ENCODE measurements at regions not wholly inside any gene's neighbourhood (a gene's known extent, or its start where the extent isn't known, plus 50 kb on each side); places are given as distances from the start of the nearest gene placed in this dataset.
"Not testable (repeated sequence)": the region's sequence is repeated elsewhere in the genome, so short reads cannot be mapped to it uniquely, and the experiment has no call there.

- Histone ChIP-seq H3K27me3 (replicated peaks; ENCODE audit: control insufficient read depth, insufficient read depth, low read length, poor library complexity, severe bottlenecking) (no peaks in the 10 kb centered on the region), H3K36me3 (ENCODE audit: control insufficient read depth, insufficient read depth, low read length) (no peaks in the 10 kb centered on the region), H3K9me3 (ENCODE audit: control insufficient read depth, low read length) (no peaks in the 10 kb centered on the region), H3K4me3 (ENCODE audit: insufficient read depth, low read depth, low read length, poor library complexity, severe bottlenecking) (no peak overlapping the region), H3K27ac (ENCODE audit: insufficient read depth, low read length, poor library complexity, severe bottlenecking) (no peak overlapping the region), H3K4me1 (ENCODE audit: control insufficient read depth, insufficient read depth, low read length, poor library complexity, severe bottlenecking) (no peaks in the 10 kb centered on the region)
- no peak for DNase-seq
Measured at GRCh38 chr6:145561095-145562072, 173.9 kb downstream of the EPM2A start.

DNA sequence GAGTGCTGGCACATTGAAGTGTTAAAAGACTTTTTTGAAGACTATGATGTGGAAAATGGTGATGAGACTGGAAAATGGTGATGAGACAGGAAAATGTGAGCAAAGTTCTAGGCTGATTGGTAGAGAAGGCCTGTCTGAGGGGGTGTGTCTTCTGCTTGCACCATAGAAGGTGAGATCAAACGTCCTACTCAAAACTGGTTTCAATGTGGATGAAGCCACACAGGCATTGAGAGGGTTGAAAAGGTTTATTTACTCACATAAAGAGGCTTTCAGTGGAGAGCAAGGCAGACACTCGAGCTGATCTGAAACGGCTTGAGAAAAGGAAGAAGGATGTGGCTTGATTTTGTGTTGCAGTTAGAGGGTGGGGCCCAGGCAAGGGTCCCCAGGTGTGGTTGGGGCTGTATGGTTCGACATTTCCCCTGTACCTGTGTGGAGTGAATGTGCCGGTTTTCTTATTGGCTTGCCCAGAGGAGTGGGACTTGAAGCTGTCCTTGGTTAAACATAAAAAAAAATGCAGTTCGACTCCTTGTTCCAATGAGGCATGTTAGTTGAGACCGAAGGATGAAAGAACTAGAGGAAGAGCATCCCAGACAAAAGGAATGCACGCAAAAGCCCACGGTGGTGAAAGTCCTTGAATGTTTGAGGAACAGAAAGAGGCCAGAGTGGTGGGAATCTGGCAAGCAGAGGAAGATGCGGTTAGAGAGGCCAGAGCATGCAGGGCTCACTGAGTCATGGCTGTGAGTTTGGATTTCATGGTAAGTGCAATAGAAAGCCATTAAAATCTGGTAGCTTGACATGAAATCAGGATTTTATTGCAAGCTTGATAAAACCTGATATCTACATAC lies 172.3 kb downstream of the EPM2A start:
- H3K27me3 ChIP-seq (replicated peaks; ENCODE audit: control insufficient read depth, insufficient read depth, low read length, poor library complexity, severe bottlenecking): no peaks in the 10 kb centered on the region
- DNase-seq: no peak

DNA sequence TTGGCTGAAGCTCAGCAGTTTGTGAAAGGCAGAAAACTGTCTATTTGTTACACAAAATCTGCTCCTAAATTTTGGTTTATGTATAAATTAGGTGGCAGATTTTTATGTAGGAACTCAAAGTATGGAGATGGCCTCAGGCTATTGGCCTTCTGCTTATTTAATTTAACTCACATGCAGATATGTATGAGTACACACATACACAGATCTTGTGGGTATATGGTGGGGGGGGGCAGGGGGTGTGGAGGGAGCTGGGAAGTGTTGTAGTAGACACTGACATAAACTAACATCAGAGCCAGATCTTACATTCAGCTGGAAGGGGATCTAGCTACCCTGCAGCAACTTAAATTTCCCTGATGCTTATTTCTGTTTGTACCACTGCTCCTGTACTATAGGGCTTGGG lies 170.8 kb downstream of the EPM2A start:
- H3K27ac ChIP-seq (ENCODE audit: insufficient read depth, low read length, poor library complexity, severe bottlenecking): no peak overlapping the region
- no peak overlapping the region for H3K4me3 ChIP-seq (ENCODE audit: insufficient read depth, low read depth, low read length, poor library complexity, severe bottlenecking)
- H3K4me1 ChIP-seq (ENCODE audit: control insufficient read depth, insufficient read depth, low read length, poor library complexity, severe bottlenecking): no peaks in the 10 kb centered on the region

More for the DNA sequence above, 172.3 kb downstream of the EPM2A start:
- Histone ChIP-seq H3K27ac (ENCODE audit: insufficient read depth, low read length, poor library complexity, severe bottlenecking) (no peak overlapping the region), H3K4me1 (ENCODE audit: control insufficient read depth, insufficient read depth, low read length, poor library complexity, severe bottlenecking) (no peaks in the 10 kb centered on the region), H3K4me3 (ENCODE audit: insufficient read depth, low read depth, low read length, poor library complexity, severe bottlenecking) (no peak overlapping the region), H3K36me3 (ENCODE audit: control insufficient read depth, insufficient read depth, low read length) (no peaks in the 10 kb centered on the region), H3K9me3 (ENCODE audit: control insufficient read depth, low read length) (no peaks in the 10 kb centered on the region)

GRCh38 chr6:145567684-145568252 lies 167.6 kb downstream of the EPM2A start:
- no peaks in the 10 kb centered on the region for H3K9me3 ChIP-seq (ENCODE audit: control insufficient read depth, low read length)
- no peak overlapping the region for H3K4me3 ChIP-seq (ENCODE audit: insufficient read depth, low read depth, low read length, poor library complexity, severe bottlenecking)
- H3K4me1 ChIP-seq (ENCODE audit: control insufficient read depth, insufficient read depth, low read length, poor library complexity, severe bottlenecking): no peaks in the 10 kb centered on the region
- H3K36me3 ChIP-seq (ENCODE audit: control insufficient read depth, insufficient read depth, low read length): no peaks in the 10 kb centered on the region
- no peak overlapping the region for H3K27ac ChIP-seq (ENCODE audit: insufficient read depth, low read length, poor library complexity, severe bottlenecking)
- H3K27me3 ChIP-seq (replicated peaks; ENCODE audit: control insufficient read depth, insufficient read depth, low read length, poor library complexity, severe bottlenecking): no peaks in the 10 kb centered on the region
- no peak for DNase-seq

More for the DNA sequence above, 170.8 kb downstream of the EPM2A start:
- no peaks in the 10 kb centered on the region for H3K36me3 ChIP-seq (ENCODE audit: control insufficient read depth, insufficient read depth, low read length)
- no peaks in the 10 kb centered on the region for H3K27me3 ChIP-seq (replicated peaks; ENCODE audit: control insufficient read depth, insufficient read depth, low read length, poor library complexity, severe bottlenecking)
- no peaks in the 10 kb centered on the region for H3K9me3 ChIP-seq (ENCODE audit: control insufficient read depth, low read length)
- no peak for DNase-seq

GRCh38 chr6:145569140-145569539 lies 166.2 kb downstream of the EPM2A start:
- no peak overlapping the region for H3K27ac ChIP-seq (ENCODE audit: insufficient read depth, low read length, poor library complexity, severe bottlenecking)
- no peak for DNase-seq

GRCh38 chr6:145570336-145570735 lies 165.0 kb downstream of the EPM2A start:
- DNase-seq; H3K27ac ChIP-seq (ENCODE audit: insufficient read depth, low read length, poor library complexity, severe bottlenecking); H3K4me1 ChIP-seq (ENCODE audit: control insufficient read depth, insufficient read depth, low read length, poor library complexity, severe bottlenecking); H3K4me3 ChIP-seq (ENCODE audit: insufficient read depth, low read depth, low read length, poor library complexity, severe bottlenecking); H3K27me3 ChIP-seq (replicated peaks; ENCODE audit: control insufficient read depth, insufficient read depth, low read length, poor library complexity, severe bottlenecking); H3K9me3 ChIP-seq (ENCODE audit: control insufficient read depth, low read length); H3K36me3 ChIP-seq (ENCODE audit: control insufficient read depth, insufficient read depth, low read length): not testable (repeated sequence)

More at GRCh38 chr6:145569140-145569539, 166.2 kb downstream of the EPM2A start:
- H3K9me3 ChIP-seq (ENCODE audit: control insufficient read depth, low read length): no peaks in the 10 kb centered on the region
- H3K27me3 ChIP-seq (replicated peaks; ENCODE audit: control insufficient read depth, insufficient read depth, low read length, poor library complexity, severe bottlenecking): no peaks in the 10 kb centered on the region
- no peak overlapping the region for H3K4me3 ChIP-seq (ENCODE audit: insufficient read depth, low read depth, low read length, poor library complexity, severe bottlenecking)
- no peaks in the 10 kb centered on the region for H3K4me1 ChIP-seq (ENCODE audit: control insufficient read depth, insufficient read depth, low read length, poor library complexity, severe bottlenecking)
- no peaks in the 10 kb centered on the region for H3K36me3 ChIP-seq (ENCODE audit: control insufficient read depth, insufficient read depth, low read length)

- H3K4me1 ChIP-seq (ENCODE audit: control insufficient read depth, insufficient read depth, low read length, poor library complexity, severe bottlenecking); H3K36me3 ChIP-seq (ENCODE audit: control insufficient read depth, insufficient read depth, low read length); H3K27me3 ChIP-seq (replicated peaks; ENCODE audit: control insufficient read depth, insufficient read depth, low read length, poor library complexity, severe bottlenecking); H3K9me3 ChIP-seq (ENCODE audit: control insufficient read depth, low read length); H3K4me3 ChIP-seq (ENCODE audit: insufficient read depth, low read depth, low read length, poor library complexity, severe bottlenecking); H3K27ac ChIP-seq (ENCODE audit: insufficient read depth, low read length, poor library complexity, severe bottlenecking); DNase-seq: not testable (repeated sequence)
Measured at GRCh38 chr6:145574269-145574668, 161.1 kb downstream of the EPM2A start.

Data from effector memory CD4-positive, alpha-beta T cell (primary cell).